Epithelial cell of proximal tubule (primary cell): ENCODE measurements at regions not wholly inside any gene's neighbourhood (a gene's known extent, or its start where the extent isn't known, plus 50 kb on each side); places are given as distances from the start of the nearest gene placed in this dataset.

ENCODE experiments used
- DNase-seq: peaks from one replicate; pipeline ENCODE4 v3.0.0-alpha.2; 2011; ENCODE audit warnings: low read depth
- H3K4me3 ChIP-seq: 2 replicates; pipeline ENCODE4 v1.5.1; 2011; ENCODE audit warnings: low read depth, mild to moderate bottlenecking, low read length
- CTCF ChIP-seq: conservative IDR thresholded peaks from 2 replicates; pipeline ENCODE4 v1.5.1; 2012; ENCODE audit warnings: low read depth, mild to moderate bottlenecking, low read length

GRCh38 chr19:31166206-31166605 is 183.0 kb downstream of the TSHZ3 start:
- no peak for TF ChIP-seq CTCF
- no peak for DNase-seq
- H3K4me3 ChIP-seq = no peak overlapping the region

GRCh38 chr19:31164791-31165251 is 184.4 kb downstream of the TSHZ3 start:
- no peak for DNase-seq
- H3K4me3 ChIP-seq = no peak overlapping the region
- no peak for TF ChIP-seq CTCF

GRCh38 chr19:31160336-31160926 is 188.8 kb downstream of the TSHZ3 start:
- no peak for DNase-seq

GRCh38 chr19:31154021-31154420 is 195.2 kb downstream of the TSHZ3 start:
- no peak for TF ChIP-seq CTCF
- H3K4me3 ChIP-seq = no peak overlapping the region
- DNase-seq = no peak

More at GRCh38 chr19:31160336-31160926, 188.8 kb downstream of the TSHZ3 start:
- TF ChIP-seq CTCF = no peak
- H3K4me3 ChIP-seq = no peak overlapping the region

GRCh38 chr19:31152906-31153305 is 196.3 kb downstream of the TSHZ3 start:
- DNase-seq = no peak
- TF ChIP-seq CTCF = no peak
- H3K4me3 ChIP-seq = no peak overlapping the region

- no peak for DNase-seq
- no peak for TF ChIP-seq CTCF
- no peak overlapping the region for H3K4me3 ChIP-seq
Observed at GRCh38 chr19:31149441-31149941, 199.7 kb downstream of the TSHZ3 start.

- TF ChIP-seq CTCF = no peak
- no peak overlapping the region for H3K4me3 ChIP-seq
- no peak for DNase-seq
Observed at GRCh38 chr19:31148671-31149070, 200.6 kb downstream of the TSHZ3 start.
